Right forelimb (tissue), 1 donor: ENCODE measurements at regions not wholly inside any gene's neighbourhood (a gene's known extent, or its start where the extent isn't known, plus 50 kb on each side); places are given as distances from the start of the nearest gene placed in this dataset.
"Not testable (repeated sequence)": the region's sequence is repeated elsewhere in the genome, so short reads cannot be mapped to it uniquely, and the experiment has no call there.

ENCODE experiments used
- DNase-seq: peaks from one replicate; pipeline ENCODE4 v3.0.0-alpha.2; 2018

DNA sequence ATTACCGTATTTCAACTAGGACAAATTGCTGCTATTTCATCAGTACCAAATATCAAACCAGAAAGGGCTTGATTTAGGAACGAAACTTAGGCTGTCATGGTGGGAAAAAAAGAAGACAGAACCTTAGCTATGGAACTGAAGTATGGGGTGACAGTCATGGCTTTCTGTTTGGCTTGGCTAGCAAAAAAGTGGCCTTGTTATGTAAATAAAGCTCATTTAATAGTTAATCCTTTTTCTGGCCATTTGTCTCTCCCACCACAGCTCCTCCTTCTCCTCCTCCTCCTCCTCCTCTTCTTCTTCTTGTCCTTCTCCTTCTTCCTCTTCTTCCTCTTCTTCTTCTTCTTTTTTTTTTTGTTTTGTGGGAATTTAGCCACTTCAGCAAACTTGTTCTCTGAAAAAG, 434.7 kb upstream of the NDST4 start:
- DNase-seq = no peak

DNA sequence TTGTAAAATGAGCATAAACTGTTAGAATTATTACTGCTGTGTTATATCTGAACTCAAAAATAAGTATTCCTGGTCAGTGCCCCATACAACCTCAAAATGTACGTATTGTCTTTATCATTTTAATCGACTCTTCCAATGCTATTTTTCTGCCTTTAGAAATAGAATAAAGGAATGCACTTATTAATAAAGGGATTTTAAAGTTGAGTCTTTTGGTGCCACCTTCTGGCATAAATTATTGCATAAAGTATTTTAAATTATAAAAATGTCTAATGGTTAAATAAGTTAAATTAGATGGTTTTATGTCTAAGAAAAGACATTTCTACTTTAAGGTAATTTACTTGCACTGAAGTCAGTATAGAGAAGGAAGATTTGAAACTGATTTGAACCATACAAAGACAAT, 424.0 kb upstream of the NDST4 start:
- no peak for DNase-seq

DNA sequence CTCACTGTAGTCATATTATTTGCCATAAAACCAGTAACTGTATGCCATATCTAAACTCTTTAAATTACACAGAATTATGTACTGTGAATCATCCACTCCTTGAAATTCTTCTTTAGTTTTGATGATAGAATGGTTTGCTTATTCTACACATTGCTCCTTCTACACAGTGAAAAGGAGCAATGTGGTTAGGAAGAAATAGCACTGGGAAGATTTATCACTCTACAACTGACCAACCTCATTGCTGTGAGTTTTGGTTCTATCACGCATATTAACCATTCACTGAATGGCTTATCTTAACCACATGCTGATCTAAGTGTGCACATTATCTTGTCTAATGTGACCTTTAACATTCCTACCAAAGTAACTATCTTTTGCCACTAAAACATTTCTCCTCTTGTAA, 415.7 kb upstream of the NDST4 start:
- no peak for DNase-seq

DNA sequence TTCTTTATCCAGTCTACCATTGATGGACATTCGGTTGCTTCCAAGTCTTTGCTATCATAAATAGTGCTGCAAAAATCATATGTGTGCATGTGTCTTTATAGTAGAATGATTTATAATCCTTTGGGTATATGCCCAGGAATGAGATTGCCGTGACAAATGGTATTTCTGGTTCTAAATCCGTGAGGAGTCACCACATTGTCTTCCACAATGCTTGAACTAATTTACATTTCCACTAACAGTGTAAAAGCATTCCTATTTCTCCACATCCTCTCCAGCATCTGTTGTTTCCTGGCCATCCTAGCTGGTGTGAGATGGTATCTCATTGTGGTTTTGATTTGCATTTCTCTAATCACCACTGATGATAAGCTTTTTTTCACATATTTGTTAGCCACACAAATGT, 406.1 kb upstream of the NDST4 start:
- not testable (repeated sequence) for DNase-seq

DNA sequence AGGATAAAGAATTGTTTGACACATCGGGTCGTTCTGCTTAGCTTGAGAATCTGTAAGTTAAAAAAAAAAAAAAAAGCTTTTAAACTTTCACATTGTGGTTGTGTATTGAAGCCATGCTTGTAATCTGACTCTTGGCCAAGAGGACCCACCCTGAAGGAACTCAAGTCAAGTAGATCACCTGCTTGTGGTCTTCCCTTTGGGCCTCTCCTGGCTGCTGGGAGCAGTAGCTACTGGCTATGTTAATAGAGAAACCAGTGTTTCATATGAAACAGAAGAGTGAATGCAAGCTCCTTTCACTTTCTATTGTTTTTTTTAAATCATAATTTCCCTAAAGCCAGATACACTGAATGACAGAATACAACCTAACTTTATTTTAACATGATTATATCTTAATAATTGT, 402.4 kb upstream of the NDST4 start:
- no peak for DNase-seq

DNA sequence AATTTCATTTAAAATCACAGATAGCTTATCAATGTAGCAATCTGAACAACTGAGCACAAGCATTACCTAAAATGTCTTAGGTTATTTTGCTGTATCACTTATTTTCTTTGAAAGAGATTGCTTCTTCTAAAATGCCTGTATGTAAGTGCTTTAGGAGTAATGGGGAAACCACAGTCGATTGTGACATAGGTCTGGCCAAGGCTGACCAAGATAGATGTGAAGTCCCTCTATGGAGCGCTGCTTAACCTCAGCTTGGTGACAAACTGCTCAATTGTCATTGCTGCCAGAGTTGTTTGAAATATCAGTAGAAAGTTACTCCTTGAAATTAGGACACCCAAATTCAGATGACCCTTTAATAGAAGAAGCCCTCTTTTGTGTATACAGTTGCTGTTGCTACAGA, 401.9 kb upstream of the NDST4 start:
- no peak for DNase-seq

DNA sequence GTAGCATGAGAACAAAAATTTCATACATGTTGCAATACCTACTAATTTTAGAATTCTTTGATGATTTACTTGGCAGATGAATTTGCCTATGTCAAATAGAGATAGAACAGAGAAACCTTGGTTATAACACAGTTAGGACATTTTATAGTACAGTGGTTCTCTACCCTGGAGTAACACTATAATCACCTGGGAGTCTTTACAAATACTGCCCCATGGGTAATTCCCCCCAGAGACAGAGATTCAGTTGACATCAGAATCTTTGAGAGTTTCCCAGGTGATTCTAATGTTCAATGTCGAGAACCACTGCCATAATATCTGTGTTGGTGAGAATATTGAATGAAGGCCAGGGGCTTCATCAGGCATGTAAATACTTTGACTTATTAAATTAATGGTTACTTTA, 401.3 kb upstream of the NDST4 start:
- DNase-seq = no peak

DNA sequence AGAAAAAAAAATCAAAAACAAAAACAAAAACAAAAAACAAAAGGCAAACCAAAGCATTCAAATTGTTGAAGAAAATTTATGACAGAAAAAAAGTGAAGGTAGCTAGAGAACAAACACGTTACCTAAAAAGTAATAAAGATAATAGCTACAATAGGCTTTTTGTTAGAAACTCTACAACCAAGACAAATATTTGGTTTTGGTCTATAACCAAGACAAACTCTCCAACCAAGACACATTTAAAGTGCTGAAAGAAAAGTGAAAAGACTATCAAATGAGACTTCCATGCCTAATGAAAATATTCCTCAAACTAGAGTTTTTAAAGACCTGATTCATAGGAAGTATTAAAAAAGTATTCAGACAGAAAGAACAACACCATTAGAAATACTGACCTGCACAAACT, 391.9 kb upstream of the NDST4 start:
- no peak for DNase-seq

DNA sequence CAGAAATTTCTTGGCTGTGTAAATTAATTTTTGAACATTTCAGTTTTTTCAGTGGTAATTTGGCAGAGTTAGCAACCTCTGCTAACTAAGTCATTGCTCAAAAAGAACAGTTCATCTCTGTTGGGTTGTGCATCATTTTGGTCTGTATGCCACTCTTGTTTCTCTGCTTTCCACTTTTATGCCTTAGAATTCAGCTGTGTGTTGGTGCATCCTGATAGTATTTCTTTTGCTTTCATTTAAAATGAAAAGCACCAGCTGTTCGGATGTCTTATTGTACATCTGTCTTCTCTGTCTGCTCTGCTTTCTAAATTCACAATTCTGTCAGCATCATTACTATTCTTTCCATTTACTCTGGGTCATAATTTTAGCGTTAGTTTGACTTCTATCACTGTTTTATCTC, 388.2 kb upstream of the NDST4 start:
- DNase-seq = no peak

DNA sequence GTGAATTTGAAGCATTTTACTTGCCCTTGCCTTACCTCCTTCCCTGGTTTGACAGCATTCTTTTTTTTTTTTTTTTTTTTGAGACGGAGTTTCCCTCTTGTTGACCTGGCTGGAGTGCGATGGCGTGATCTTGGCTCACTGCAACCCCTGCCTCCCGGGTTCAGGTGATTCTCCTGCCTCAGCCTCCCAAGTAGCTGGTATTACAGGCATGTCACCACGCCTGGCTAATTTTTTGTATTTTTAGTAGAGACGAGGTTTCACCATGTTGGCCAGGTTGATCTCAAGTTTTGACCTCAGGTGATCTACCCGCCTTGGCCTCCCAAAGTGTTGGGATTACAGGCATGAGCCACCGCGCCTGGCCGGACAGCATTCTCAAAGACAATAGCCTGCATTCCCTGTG, 380.4 kb upstream of the NDST4 start:
- DNase-seq = not testable (repeated sequence)

DNA sequence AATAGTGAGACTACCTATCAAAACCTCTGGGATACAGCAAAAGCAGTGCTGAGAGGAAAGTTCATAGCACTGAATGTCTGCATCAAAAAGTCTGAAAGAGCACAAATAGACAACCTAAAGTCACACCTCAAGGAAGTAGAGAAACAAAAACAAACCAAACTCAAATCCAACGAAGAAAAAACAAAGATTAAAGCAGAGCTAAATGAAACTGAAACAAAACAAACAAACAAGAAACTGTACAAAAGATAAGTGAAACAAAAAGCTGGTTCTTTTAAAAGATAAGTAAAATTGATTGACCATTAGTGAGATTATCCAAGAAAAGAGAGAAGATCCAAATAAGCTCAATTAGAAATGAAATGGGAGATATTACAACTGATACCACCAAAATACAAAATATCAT, 378.3 kb upstream of the NDST4 start:
- DNase-seq = no peak

DNA sequence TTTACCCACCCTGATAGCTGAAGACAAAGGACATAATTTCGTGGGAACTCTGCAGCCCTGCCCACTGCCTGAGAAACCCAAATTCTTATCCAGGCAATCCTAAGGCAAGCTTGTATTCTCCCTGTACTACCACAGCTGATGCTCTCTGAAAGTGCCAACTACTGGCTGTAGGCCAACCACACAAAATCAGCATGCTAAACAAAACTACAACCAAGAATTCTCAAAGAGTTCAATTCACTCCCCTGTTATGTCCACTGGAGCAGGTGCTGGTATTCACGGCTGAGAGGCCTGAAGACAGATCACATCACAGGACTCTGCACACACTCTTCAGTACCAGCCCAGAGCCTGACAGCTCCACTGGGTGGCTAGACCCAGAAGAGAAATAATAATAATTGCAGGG, 375.9 kb upstream of the NDST4 start:
- DNase-seq = no peak

DNA sequence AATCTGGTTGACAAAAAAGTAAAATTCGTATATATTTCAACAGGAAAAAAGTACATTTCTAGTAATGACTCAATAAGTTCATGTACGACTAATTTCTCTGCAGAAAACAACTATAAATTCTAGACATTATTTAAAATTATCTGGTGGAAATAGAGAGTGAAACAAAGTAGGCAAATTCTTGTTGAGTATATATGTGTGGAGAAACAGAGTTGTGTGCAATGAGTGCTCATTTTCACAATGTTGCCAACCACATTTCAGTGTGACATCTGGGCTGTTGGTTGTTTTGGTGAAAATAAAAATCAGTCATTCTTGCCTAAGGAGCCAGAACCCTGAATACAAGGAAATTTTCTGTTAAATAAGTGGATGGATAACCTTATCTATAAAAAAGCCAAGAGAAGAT, 372.0 kb upstream of the NDST4 start:
- DNase-seq = no peak

DNA sequence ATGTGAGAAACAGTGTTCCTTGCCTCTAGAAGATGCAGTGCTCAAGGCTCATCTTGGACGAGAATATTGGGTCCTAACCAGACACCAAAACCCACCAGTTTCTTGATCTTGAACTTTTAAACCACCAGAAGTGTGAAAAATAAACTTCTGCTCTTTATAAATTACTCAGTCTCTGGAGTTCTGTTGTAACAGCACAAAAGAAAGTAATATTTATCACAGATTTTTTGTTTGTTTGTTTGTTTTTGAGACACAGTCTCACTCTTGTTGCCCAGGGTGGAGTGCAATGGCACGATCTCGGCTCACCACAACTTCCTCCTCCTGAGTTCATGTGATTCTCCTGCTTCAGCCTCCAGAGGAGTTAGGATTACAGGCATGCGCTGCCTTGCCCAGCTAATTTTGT, 371.1 kb upstream of the NDST4 start:
- DNase-seq = no peak

DNA sequence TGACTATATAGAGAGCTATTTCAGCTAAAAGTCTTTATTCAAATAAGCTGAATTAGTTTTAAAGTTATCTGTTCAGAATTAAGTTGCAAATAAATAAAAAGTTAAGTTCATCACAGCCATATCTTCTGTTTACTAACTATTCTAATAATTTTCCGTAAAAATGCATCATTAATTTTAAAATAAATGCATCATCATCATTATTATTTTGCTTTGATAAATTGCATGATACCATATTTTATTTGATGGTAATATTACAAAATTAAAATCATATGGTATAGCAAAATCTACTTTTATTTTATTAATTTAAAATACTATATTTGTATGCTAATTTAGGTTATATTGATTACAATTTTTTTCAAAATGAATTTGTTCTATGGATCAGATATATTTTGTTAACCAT, 357.3 kb upstream of the NDST4 start:
- no peak for DNase-seq

DNA sequence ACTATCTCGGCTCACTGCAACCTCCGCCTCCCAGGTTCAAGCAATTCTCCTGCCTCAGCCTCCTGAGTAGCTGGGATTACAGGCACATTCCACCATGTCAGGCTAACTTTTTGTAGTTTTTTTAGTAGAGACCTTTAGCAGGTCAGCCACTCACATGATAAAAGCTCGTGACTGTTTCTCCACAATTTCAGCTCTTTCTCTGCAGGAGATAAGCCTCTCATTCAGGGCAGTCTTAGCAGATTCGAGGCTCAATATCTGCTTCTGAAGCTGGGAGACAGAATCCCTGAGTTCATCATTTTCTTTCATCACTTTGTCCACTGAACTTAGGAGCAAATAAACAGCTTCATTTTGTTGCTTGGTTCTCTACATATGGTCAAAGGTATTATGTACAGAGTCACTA, 345.9 kb upstream of the NDST4 start:
- DNase-seq = not testable (repeated sequence)

DNA sequence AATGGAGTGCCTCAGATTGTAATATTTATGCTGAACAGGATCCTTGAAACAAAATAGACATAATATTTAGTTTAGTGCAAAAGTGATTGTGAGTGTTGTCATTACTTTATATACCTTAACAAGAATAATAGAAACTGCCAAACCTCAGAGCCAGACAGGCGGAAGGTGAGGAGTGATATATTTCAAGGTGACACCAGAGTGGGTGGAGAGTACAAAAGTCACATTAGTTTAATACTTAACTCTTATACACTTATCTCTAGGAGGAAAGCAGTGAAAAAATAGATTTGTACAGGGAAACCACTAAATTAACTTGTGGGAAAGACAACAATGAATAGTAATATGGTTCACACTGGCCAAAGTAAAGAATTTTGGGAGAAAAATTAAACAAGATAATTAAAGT, 342.8 kb upstream of the NDST4 start:
- DNase-seq = no peak

DNA sequence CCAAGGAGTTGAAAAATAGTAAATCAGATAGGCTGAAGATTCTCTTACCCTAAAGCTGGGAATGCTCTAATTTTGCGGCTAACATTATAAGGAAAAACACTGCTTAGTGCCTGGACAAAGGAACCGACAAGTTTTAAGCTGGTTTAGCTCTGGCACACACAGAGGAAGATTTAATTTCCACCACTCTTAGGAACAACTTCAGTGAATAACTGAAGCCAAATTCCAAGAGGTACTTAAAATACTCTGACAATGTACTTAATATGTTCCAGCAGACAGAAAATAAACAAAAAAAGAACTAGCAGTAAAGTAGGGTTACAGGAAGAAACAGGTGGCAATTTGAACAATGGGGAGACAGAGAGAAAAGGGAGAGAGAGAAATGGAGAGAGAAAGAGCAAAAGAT, 340.8 kb upstream of the NDST4 start:
- DNase-seq = no peak

DNA sequence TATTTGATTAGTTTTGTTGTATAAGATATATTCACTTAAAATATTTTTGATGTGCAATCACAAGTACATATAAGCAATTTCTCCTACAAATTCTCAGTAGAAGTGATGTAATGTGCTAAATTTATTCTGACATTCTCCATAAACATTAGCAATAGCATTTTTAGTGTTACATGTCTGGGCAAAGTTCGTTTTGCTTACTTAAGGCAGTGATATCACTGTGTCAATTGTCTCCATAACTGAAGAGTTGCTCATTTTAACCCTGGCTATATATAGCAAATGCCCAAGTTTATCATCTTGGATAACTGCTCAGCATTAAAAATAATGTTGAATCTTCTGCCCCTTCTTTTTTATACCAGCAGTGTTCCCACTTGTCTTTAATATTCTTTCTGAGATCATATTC, 340.0 kb upstream of the NDST4 start:
- DNase-seq = no peak

DNA sequence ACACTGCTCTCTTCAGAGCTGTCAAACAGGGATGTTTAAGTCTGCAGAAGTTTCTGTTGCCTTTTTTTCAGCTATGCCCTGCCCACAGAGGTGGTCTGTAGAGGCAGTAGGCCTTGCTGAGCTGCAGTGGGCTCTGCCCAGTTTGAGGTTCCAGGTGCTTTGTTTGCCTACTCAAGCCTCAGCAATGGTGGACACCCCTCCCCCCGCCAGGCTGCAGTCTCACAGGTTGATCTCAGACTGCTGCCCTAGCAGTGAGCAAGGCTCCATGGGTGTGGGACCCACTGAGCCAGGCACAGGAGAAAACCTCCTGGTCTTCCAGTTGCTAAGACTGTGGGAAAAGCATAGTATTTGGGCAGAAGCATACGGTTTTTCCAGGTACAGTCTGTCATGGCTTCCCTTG, 338.8 kb upstream of the NDST4 start:
- not testable (repeated sequence) for DNase-seq

DNA sequence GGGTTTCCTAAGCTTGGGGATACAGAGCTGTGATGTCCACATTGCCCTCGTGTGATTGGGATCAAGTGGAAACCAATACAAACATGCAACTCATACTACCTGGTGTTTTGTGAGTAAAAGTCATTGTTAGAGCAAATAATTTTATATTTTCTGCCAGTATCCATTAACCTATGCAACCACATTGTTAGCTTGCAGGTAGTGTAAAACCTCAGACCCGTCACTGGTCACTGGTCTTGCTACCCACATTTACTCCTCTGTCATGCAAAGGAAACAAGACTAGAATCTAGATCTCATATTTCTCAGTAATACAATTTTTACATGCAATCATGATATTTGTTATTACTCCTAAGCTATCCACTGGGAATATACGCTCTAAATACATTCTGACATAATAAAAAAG, 324.3 kb upstream of the NDST4 start:
- no peak for DNase-seq

DNA sequence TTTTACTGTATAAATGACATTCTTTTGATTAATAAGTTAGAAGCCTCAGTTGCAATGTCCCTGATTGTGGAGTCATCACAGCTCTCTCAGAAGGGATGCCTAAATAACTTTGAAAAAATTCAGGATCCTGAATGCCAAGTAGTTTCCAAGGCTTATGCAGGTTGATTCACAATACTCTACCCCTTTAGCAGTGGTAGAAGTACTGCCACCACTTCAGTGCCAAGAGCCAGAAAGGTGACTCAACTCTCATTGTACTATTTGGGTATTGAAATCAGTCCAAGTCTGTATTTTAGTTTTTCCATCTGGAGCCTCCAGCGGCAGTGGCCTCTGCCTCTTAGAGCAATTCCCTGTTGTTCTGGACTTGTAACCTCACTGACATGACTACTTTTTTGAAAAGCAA, 320.1 kb upstream of the NDST4 start:
- DNase-seq = no peak

DNA sequence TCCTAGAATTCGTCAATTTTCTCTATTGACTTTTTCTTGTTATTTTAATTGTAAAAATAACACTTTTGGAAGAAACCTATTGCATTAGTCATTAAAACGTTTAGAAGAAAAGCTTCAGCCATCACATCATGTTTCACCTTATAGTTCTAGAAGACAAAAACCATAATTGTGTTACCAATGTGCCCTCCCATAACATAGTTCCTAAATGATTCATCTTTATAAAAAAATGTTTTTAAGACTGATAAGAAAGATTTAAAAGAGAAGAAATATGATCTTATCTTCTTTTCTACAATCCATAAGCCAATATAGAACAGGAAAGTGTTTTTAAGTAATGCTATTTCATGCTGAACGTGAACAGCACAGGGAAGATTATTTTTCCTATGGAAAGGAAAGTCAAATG, 316.6 kb upstream of the NDST4 start:
- no peak for DNase-seq

DNA sequence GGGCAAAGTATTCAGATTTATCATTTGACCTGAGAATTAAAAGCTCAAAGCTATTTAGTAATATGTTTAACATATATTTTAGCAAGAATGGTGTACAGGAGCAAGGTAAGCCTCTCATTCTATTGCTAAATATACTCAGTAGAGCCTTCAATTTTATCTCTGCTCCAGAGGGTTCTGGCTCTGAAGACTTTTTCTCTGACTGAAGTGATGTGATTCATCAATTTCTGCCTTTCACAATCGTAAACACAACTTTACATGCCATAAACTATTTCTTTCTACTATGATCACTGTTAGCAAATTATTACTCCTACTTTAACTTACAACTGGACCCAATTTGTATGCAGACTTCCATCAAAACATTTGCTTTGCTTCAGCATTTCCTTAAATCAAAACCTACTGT, 315.0 kb upstream of the NDST4 start:
- no peak for DNase-seq

DNA sequence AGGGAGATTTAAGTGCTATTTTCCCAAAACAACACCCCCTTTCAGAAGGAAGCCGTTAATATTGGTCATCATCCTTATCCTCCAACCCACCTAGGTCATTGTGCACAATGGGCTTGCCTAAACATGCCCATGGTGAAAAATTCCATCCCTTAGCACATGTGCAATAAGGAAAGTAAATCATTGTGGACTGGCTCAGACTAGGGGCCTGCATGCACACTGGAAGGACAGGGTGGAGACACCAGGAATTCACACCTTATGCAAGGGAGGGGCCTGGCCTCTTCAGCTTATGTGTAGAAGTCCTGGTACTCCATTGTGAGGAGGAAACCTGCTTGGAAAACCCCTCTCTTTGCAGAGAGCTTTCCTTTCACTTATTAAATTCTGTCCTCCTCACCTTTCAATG, 311.4 kb upstream of the NDST4 start:
- no peak for DNase-seq

DNA sequence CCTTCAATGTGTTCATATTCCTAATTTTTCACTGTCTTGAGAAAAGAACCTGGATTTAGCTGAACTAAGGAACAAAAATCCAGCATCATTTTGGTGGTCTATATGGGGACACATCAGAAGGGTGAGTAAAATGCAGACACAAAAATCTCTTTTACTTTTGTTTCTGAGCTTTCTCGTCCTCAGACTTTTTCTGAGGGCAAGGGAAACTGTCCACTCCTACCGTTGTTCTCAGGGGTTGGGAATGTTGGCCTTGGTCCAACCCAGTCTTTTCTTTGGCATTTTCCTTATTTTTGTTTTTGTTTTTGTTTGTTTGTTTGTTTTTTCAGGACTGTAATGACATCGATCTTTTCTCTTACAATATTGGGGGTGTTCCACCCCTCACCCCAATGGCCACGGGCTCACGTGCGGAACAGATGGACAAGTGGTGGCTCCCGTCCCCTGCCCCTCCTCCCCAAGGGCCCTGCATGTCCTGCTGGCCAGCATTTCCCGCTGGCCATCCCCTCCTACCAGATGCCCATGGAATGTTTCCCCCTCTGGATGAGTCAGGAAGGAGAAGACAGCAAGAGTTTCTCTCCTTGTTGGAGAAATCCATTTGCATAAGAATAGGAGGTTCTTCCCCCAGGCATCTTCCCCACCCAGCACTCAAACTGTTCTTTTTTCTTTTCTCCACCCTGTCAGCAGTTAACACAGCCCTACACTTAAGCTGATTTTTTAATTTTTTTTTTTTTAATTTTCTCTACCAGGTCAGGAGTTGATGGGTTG, 305.4 kb upstream of the NDST4 start:
- no peak for DNase-seq
